COR-L47 (cell line): ENCODE measurements at regions not wholly inside any gene's neighbourhood (a gene's known extent, or its start where the extent isn't known, plus 50 kb on each side); places are given as distances from the start of the nearest gene placed in this dataset.
"Not testable (repeated sequence)": the region's sequence is repeated elsewhere in the genome, so short reads cannot be mapped to it uniquely, and the experiment has no call there.

Experiments used
- DNase-seq: peaks from one replicate; lab custom pipeline; 2025; lab: John Stamatoyannopoulos, UW

DNA sequence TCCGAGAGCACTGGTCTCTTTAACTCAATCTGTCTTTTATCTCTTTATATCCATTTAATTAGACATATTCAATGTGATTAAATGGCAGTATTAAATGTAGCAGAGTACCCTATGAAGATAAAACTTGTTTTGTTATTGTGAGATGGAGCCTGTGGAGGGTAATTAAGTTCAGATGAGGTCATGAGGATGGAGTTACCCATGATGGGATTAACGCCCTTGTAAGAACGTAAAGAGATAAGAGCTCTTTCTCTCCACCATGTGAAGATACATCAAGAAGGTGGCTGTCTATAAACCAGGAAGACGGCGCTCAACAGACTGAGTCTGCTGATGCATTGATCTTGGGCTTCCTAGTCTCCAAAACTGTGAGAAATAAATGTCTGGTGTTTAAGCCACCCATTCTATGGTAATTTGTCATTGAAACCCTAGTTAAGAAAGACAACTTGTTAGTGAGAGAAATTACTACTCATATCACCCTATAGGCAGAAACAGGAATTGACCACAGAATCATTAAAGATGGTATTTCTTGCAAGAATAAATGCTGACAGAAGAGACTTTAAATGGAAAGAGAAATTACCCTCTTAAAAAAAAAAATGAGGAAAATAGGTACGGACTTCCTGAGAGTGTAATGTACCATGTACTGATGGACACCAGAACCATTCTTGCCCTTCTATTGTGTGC is 738.7 kb upstream of the CHAC2 start:
- no peak for DNase-seq

DNA sequence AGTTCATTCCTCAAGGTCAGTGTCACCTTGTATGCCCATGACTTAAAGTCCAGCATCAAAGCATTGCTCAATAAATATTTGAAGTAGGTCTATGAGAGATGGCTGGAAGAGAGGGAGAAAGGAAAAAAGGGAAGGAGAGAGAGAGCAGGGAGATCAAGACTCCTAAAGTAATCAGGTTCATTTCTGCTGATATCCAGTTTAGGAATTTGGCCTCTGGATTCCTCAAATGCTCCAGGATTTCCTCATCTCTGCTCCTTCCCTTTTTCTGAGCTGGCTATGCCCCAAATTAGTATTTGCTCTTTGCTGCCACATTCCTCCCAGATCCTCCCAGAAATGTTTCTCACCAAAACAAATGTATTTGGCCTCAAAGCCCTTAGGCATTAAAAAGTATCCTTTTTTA is 739.4 kb upstream of the CHAC2 start:
- no peak for DNase-seq

DNA sequence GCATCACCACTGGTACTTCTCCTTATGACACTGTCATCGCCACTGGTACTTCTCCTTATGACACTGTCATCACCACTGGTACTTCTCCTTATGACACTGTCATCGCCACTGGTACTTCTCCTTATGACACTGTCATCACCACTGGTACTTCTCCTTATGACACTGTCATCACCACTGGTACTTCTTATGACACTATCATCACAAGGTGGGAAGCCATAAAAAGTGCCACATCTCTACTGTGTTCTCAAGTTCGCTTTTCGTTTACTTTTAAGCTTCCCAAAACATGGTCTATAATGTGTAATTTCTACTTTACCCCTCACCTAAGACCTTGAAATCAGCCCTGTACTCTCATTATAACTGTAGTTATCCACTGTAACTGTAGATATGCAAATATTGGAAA is 745.4 kb upstream of the CHAC2 start:
- not testable (repeated sequence) for DNase-seq

DNA sequence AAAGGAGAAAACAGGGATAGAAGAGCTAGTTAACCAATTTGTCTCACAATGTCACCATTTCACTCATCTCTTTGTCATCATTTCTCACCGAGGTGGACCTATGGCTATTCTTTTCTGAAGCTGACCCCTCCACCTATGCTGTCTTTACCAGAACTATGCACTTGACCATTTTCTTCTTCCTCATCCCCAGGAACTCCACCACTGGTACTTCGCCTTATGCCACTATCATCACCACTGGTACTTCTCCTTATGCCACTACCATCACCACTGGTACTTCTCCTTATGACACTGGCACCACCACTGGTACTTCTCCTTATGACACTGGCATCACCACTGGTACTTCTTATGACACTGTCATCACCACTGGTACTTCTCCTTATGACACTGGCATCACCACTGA is 745.8 kb upstream of the CHAC2 start:
- no peak for DNase-seq

DNA sequence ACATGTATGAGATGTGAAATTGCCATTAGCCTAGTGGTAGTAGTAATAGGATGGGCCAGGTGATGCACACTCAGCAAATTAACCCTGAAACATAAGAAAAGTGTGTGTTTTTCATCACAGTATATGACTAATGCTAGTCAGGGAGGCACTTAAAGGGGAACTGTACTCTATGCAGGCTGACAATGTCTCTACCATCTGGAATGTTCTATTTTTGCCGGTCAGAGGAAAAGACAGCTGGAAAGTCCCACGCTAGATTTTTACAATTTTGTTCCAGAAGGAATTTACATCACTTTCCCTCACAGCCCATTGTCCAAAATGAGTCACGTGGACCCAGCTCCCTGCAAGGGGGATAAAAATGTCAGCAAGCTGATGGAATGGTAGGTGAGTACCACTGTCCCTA is 746.3 kb upstream of the CHAC2 start:
- no peak for DNase-seq

DNA sequence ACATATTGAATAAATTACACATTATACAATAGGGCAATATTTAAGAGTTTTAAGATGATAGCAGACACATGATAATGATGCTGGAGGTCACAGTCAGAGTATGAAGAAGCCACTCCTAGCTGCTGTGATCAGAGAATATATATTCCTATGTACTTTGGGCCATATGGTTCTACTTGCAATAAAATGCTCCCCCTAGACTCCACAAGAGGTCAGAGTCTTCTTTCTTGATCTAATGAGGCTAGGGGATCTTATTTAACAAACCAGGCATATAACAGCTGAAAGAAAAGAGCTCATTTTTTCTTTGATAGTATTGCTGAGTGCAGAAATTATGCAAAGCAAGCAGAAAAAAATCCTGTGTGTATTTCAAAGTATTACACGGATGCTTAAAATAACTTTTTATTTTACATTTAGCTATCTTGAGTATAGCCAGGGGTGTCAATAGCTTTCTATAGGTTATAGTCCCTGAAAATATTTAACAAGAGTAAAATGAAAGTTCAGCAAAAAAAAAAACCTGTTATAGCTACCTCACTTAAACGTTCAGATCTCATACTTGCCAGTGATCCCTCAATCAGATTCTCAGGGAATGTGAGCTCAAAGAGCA is 748.7 kb upstream of the CHAC2 start:
- peak; percentile 8 for DNase-seq

DNA sequence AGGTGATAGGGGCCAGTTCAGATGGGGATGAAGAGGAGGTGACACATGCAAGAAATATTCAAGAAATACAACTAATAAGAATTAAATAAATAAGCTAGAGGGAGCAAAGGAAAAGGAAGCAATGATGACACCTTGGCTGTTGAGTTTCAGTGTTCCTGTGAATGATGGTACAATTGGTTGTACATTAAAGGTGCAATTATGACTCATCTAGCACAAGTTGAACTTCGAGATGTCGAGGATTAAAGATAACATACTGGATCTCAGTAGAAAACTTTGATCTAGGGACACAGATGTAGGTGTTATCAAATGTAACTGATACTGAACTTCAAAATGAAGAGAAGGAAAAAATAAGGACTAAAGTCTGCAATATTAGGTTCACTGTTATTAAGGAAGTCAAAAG is 760.6 kb upstream of the CHAC2 start:
- no peak for DNase-seq

DNA sequence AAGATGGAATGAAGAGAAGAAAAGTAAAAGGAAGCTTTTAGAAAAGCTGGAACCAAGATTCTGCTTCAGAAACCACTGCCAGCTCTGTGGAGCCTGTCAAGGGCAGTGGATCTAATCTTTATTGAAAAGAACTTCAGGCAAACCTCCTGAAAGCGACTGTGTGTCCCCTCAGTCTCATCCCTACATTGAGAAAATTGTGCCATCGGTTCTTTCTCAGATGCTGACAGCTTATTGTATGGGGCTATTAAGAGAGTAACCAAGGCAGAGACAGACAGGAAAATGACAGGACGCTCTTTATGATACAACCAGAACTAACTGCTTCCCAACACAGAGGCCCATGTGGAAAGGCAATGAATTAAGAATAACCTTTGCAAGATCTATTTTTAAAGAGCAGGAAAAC is 763.2 kb upstream of the CHAC2 start:
- no peak for DNase-seq

DNA sequence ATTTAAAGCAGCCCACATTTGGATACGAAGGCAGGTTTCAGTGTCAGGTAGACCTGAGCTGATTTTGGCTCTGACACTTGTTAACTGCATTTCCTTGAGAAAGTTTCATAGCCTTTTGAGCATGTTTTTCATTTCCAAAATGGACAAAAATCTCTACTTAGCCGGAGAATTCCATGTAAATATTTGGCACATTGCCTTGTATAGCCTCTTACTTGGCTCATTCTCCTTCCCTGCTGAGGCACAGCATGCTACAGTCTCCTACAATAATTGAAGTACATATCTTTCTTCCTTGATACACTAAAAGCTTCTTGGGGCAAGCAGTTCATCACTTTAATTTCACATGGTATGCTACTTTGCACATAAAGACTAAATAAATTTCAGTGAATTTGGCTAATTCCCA is 772.2 kb upstream of the CHAC2 start:
- no peak for DNase-seq

DNA sequence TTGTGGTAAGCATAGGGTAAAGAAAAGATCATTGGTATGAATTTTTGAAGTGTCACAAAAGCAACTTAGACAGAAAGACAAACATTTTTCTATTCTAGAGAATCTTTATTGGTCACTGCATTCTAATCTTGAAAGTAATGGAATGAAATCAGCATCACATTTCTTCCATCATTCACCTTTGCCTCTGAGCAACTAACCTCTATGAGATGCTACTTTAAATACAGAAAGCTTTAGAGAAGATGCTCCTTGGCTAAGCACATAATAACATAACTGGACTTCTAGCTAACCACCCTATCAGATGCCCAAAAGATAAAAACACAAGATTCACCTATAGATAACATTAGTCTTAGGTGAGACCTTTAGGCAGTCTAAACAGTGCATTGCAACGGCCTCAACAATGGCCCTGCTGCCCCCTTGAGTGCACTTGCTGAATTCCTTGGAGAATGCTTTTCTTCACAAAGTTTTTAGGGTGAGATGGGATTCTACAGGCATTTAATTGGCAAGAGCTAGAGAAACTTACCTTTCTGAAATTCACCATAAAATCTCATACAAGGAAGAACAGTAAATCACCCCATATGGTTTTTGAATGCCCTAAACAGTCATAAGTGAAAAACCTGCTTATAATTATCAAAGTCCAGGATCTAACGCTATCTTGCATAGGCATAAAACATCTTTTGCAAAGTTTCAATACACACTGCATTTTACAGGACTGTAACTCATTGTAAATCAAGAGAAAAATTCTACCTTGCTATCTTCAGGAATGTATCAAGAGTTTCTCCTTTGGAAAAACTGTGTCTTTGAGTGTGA is 791.3 kb upstream of the CHAC2 start:
- peak; percentile 19 for DNase-seq

DNA sequence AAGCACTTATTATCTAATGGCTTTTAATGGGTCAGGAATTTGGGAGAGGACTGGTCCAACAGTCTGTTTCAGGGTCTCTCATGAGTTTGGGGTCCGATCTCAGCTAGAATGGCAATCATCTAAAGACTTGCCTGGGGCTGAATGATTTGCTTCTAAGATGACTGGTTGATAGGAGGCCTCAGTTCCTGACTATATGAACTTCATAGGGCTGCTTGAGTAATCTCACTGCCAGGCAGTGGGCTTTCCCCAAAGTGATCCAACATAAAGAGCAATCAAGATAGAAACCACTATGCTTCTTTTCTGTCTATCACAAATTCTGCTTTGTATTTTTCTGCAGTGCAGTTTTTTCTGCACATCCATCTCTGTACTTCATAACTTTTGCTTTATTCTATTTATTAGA is 793.5 kb upstream of the CHAC2 start:
- DNase-seq: no peak

DNA sequence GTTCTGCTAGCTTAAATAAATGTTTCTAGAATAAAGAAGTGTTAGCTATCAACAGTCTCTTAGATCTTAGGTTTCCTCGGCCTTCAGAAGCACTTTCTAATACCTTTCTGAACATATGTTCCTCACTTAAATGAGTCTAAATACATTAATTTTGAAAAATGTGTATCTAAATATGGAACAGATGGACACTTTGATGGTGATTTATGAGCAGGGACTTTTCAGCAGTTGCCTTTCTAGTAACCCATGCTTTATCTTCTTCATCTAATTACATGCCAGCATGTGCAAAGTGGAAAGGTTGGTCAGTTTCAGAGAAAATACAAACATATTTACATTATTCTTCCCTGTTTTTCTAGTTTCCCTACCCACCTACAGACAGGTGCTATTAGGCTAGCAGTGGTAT is 797.0 kb upstream of the CHAC2 start:
- no peak for DNase-seq

DNA sequence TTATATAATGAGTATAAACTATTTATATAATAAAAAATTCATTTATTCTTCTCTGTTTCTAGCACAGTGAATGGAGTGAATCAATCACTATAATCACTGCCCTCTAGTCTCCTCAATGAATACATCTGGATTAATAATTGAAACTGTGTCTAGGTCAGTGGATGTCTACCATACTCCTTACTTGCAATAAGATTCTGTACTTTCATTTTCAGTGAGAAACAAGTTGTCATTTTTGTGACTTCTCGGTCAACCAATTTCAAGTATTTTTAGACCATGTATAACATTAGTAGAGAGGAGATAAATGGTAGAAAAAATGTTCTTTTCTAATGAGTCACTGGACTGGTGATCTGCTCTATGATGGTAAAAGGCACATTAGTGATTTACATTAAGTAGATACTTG is 799.6 kb upstream of the CHAC2 start:
- DNase-seq: no peak

DNA sequence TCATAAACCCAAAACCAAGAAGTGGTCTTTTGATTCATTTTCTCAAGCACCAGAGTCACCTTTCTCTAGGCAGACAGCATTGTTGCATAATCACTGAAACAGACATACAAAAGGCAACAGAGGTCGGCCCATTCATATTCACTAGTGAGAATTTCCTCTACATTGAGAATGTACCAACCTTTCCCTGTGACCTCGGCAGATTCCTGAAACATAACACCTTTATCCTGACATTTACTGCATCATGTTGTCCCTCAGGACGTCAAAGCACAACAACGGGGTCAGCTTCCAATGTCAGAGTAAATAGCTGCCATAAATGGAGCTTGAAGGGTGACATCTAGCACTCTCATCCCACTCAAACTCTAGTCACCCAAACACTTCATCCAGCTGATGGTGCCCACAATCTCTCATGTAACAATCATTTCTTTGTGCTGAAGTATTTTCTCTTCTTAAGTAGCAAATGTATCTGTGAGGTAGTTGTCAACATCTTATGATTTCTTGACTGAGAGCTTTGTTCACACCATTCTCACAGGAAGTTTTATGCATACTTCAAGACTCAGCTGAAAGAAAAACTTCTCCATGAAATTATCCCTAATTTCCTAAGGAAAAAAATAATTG is 802.6 kb upstream of the CHAC2 start:
- no peak for DNase-seq

DNA sequence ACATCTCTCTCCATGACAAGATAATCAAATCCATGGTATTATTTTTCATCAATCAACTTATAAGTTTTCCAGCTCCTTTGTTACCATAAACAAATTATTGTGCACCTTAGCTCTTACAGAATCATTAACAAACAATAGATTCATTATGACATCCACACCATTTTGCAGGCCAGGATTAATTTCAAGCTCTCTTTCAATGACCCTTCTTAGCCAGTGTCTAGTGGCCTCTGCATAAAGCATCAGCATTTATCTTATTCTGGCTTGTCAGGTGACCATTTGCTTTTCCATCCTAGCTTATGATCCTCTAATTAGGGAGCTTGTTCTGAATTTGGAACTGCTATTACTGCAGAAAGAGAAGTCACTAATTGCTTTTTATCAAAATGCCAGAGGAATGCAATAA is 806.2 kb upstream of the CHAC2 start:
- no peak for DNase-seq

DNA sequence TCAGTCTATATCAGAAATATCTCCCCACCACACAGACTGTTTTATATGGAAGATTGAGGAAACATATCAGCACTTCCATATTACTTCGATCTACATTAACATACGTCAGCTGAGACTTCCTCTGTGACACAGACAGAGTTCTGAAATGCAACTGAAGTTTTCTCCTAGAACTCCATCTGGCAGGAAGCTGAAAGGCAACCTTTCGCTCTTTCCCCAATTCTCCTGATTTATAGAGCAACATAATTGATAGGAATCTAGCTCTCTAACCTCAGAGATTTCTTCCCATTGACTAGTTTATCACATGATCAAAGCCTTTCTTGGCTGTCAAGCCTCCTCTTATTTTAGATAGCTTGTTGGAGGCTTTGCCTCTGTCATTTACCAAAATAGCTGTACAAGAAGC is 806.7 kb upstream of the CHAC2 start:
- DNase-seq: no peak

DNA sequence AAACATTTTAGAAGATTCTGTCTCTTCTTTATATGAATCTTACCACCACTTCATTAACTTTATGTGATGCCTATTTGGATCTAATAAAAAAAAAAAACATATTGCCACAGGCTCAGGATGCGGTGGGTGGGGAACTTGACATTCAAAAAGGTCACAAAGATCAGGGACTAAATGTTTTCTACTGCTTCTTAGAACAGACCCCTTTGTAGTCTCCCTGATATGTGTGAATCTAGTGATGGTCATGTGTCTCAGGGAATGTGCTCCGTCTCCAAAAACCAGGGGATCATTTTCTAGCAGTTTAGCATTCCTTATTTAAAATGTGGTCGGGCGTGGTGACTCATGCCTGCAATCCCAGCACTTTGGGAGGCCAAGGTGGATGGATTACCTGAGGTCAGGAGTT is 807.8 kb upstream of the CHAC2 start:
- DNase-seq: no peak

DNA sequence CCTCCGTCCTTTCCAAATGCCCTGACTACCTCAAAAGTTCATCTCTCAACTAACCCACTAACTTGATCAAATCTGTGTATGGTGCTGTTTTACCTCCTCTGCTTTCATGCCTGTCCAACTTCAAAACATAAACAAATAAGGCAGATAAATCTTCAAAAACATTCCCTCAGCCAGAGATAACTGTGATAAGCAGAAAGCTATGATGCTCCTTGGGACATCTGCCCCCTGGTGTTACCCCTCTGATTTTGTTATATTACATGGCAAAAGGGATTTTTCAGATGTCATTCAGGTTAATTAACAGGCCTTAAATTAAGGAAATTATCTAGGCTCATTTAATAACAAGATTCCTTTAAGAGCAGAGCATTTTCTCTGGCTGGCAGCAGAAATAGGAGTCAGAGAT is 810.8 kb upstream of the CHAC2 start:
- DNase-seq: no peak

DNA sequence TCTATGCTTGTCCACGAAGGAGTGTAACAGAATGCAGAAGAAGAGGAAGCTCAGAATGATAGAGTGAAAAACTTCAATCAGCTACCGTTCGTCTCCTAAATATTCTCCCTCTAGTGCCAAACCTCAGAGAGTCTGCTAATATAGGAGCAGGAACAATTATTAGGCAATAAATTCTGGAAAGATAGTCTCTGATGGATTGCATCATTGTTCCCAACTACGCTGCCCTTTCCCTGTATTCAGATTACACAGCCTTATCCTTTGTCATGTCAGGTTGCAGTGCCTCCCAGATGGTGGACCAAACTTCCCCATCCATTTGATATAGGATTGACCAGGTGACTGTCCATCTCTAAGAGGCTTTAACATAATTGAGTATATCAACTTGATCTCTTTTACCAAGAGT is 811.5 kb upstream of the CHAC2 start:
- DNase-seq: no peak

DNA sequence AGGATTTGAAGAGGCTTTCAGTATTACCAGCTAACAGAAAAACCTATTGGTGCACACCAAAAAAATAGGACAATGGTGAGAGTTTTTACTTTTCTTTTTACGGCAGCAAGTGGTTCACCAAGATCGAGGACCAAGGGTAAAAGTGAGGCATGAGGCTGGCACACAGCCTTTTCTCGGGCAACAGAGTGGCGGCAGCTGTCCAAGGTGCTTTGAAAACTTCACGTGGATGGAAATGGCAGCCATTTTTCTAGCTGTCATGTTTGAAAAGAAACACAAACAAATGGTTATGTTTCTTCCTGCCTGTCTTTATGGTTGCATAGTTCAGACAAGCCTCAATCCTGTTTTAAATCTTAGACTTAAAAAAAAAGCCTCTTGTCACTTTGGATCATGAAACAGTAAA is 812.5 kb upstream of the CHAC2 start:
- no peak for DNase-seq

DNA sequence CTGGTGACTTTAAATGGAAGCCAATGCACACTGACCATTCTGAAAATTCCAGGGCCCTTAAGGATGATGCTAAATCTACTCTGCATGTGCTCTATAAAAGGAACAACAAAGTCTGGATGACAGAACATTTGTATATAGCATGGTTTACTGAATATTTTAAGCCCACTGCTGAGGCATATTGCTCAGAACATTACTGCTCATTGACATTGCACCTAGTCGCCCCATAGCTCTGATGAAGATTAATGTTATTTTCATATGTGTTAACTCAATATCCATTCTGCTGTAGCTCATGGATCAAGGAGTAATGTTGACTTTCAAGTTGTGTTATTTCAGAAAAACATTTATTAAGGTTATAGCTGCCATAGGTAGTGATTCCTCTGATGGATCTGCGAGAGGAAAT is 827.5 kb upstream of the CHAC2 start:
- no peak for DNase-seq

DNA sequence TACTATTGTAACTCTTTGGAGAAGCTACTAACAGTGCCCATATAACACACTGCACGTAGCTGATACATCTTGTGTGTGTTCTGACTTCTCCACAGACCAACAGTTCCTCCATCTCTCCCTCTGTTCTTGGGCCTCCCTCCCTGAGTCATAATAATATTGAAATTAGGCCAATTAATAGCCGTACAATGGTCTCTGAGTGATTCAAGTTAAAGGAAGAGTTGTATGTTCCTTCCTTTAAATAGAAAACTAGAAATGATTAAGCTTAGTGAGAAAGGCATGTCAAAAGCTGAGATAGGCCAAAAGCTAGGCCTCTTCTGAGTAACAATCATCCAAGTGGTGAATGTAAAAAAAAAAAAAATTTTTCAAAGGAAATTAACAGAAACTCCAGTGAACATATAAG is 828.4 kb upstream of the CHAC2 start:
- DNase-seq: no peak

DNA sequence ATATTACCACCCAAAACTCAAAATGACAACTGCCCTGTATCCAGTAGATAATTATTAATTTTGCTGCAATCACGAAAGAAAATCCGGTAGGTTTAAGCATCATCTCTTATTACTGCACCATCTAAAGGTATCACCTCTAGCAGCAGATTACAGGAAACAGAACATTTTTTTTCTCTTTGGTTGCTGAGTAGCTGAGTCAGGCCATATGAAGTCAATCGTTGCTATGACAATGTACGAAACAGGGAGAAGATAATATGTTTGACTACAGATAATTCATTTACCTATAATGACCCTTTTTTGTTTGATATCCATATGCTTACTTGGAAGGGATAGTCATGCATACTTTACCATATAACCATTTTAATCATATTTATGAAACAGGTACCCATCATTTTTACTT is 831.6 kb upstream of the CHAC2 start:
- DNase-seq: no peak
